ENCODE measurements at regions not wholly inside any gene's neighbourhood (a gene's known extent, or its start where the extent isn't known, plus 50 kb on each side); places are given as distances from the start of the nearest gene placed in this dataset.

- Histone ChIP-seq H3K9me3 (ENCODE audit: control insufficient read depth in 2 of 2, low read length in 2 of 2) (no peaks in the 10 kb centered on the region), H3K27ac (ENCODE audit: low read depth in 2 of 2, low read length in 2 of 2) (no peak overlapping the region), H3K4me3 (ENCODE audit: low read length in 2 of 2) (no peak overlapping the region), H3K27me3 (ENCODE audit: control insufficient read depth in 2 of 2, insufficient read depth in 2 of 2, low read length in 2 of 2) (no peaks in the 10 kb centered on the region), H3K9ac (ENCODE audit: low read depth in 1 of 2, low read length in 2 of 2) (no peak overlapping the region), H3K36me3 (ENCODE audit: control insufficient read depth in 2 of 2, insufficient read depth in 2 of 2, low read length in 2 of 2) (no peaks in the 10 kb centered on the region), H3K4me1 (ENCODE audit: control insufficient read depth in 2 of 2, insufficient read depth in 2 of 2, low read length in 2 of 2) (no peaks in the 10 kb centered on the region)
These were observed 500.8 kb downstream of the IRS2 start for GRCh38 chr13:109285586-109285985.

GRCh38 chr13:109281903-109282635, 504.3 kb downstream of the IRS2 start:
- Histone ChIP-seq H3K4me1 (ENCODE audit: control insufficient read depth in 2 of 2, insufficient read depth in 2 of 2, low read length in 2 of 2) (no peaks in the 10 kb centered on the region), H3K36me3 (ENCODE audit: control insufficient read depth in 2 of 2, insufficient read depth in 2 of 2, low read length in 2 of 2) (no peaks in the 10 kb centered on the region), H3K27ac (ENCODE audit: low read depth in 2 of 2, low read length in 2 of 2) (no peak overlapping the region), H3K27me3 (ENCODE audit: control insufficient read depth in 2 of 2, insufficient read depth in 2 of 2, low read length in 2 of 2) (no peaks in the 10 kb centered on the region), H3K4me3 (ENCODE audit: low read length in 2 of 2) (no peak overlapping the region), H3K9ac (ENCODE audit: low read depth in 1 of 2, low read length in 2 of 2) (no peak overlapping the region), H3K9me3 (ENCODE audit: control insufficient read depth in 2 of 2, low read length in 2 of 2) (no peaks in the 10 kb centered on the region)

- no peak overlapping the region for H3K4me3 ChIP-seq (ENCODE audit: low read length in 2 of 2)
- H3K9me3 ChIP-seq (ENCODE audit: control insufficient read depth in 2 of 2, low read length in 2 of 2): no peaks in the 10 kb centered on the region
These were observed 505.1 kb downstream of the IRS2 start for GRCh38 chr13:109281017-109281902.

GRCh38 chr13:109276261-109276660, 510.1 kb downstream of the IRS2 start:
- H3K9me3 ChIP-seq (ENCODE audit: control insufficient read depth in 2 of 2, low read length in 2 of 2): no peaks in the 10 kb centered on the region
- no peak overlapping the region for H3K9ac ChIP-seq (ENCODE audit: low read depth in 1 of 2, low read length in 2 of 2)
- no peak overlapping the region for H3K27ac ChIP-seq (ENCODE audit: low read depth in 2 of 2, low read length in 2 of 2)
- no peaks in the 10 kb centered on the region for H3K27me3 ChIP-seq (ENCODE audit: control insufficient read depth in 2 of 2, insufficient read depth in 2 of 2, low read length in 2 of 2)
- H3K36me3 ChIP-seq (ENCODE audit: control insufficient read depth in 2 of 2, insufficient read depth in 2 of 2, low read length in 2 of 2): no peaks in the 10 kb centered on the region
- H3K4me3 ChIP-seq (ENCODE audit: low read length in 2 of 2): no peak overlapping the region
- H3K4me1 ChIP-seq (ENCODE audit: control insufficient read depth in 2 of 2, insufficient read depth in 2 of 2, low read length in 2 of 2): no peaks in the 10 kb centered on the region

More at GRCh38 chr13:109281017-109281902, 505.1 kb downstream of the IRS2 start:
- no peaks in the 10 kb centered on the region for H3K4me1 ChIP-seq (ENCODE audit: control insufficient read depth in 2 of 2, insufficient read depth in 2 of 2, low read length in 2 of 2)
- H3K9ac ChIP-seq (ENCODE audit: low read depth in 1 of 2, low read length in 2 of 2): no peak overlapping the region
- H3K27ac ChIP-seq (ENCODE audit: low read depth in 2 of 2, low read length in 2 of 2): no peak overlapping the region
- H3K36me3 ChIP-seq (ENCODE audit: control insufficient read depth in 2 of 2, insufficient read depth in 2 of 2, low read length in 2 of 2): no peaks in the 10 kb centered on the region
- H3K27me3 ChIP-seq (ENCODE audit: control insufficient read depth in 2 of 2, insufficient read depth in 2 of 2, low read length in 2 of 2): no peaks in the 10 kb centered on the region

GRCh38 chr13:109275852-109276251, 510.5 kb downstream of the IRS2 start:
- Histone ChIP-seq H3K27me3 (ENCODE audit: control insufficient read depth in 2 of 2, insufficient read depth in 2 of 2, low read length in 2 of 2) (no peaks in the 10 kb centered on the region), H3K27ac (ENCODE audit: low read depth in 2 of 2, low read length in 2 of 2) (no peak overlapping the region), H3K4me1 (ENCODE audit: control insufficient read depth in 2 of 2, insufficient read depth in 2 of 2, low read length in 2 of 2) (no peaks in the 10 kb centered on the region), H3K36me3 (ENCODE audit: control insufficient read depth in 2 of 2, insufficient read depth in 2 of 2, low read length in 2 of 2) (no peaks in the 10 kb centered on the region), H3K4me3 (ENCODE audit: low read length in 2 of 2) (no peak overlapping the region), H3K9me3 (ENCODE audit: control insufficient read depth in 2 of 2, low read length in 2 of 2) (no peaks in the 10 kb centered on the region), H3K9ac (ENCODE audit: low read depth in 1 of 2, low read length in 2 of 2) (no peak overlapping the region)

GRCh38 chr13:109275139-109275745, 511.1 kb downstream of the IRS2 start:
- no peaks in the 10 kb centered on the region for H3K9me3 ChIP-seq (ENCODE audit: control insufficient read depth in 2 of 2, low read length in 2 of 2)
- no peak overlapping the region for H3K4me3 ChIP-seq (ENCODE audit: low read length in 2 of 2)
- H3K27me3 ChIP-seq (ENCODE audit: control insufficient read depth in 2 of 2, insufficient read depth in 2 of 2, low read length in 2 of 2): no peaks in the 10 kb centered on the region
- H3K27ac ChIP-seq (ENCODE audit: low read depth in 2 of 2, low read length in 2 of 2): no peak overlapping the region
- no peaks in the 10 kb centered on the region for H3K4me1 ChIP-seq (ENCODE audit: control insufficient read depth in 2 of 2, insufficient read depth in 2 of 2, low read length in 2 of 2)
- H3K9ac ChIP-seq (ENCODE audit: low read depth in 1 of 2, low read length in 2 of 2): no peak overlapping the region
- H3K36me3 ChIP-seq (ENCODE audit: control insufficient read depth in 2 of 2, insufficient read depth in 2 of 2, low read length in 2 of 2): no peaks in the 10 kb centered on the region

GRCh38 chr13:109274188-109274821, 512.1 kb downstream of the IRS2 start:
- no peaks in the 10 kb centered on the region for H3K4me1 ChIP-seq (ENCODE audit: control insufficient read depth in 2 of 2, insufficient read depth in 2 of 2, low read length in 2 of 2)
- H3K27ac ChIP-seq (ENCODE audit: low read depth in 2 of 2, low read length in 2 of 2): no peak overlapping the region
- H3K9ac ChIP-seq (ENCODE audit: low read depth in 1 of 2, low read length in 2 of 2): no peak overlapping the region
- H3K9me3 ChIP-seq (ENCODE audit: control insufficient read depth in 2 of 2, low read length in 2 of 2): no peaks in the 10 kb centered on the region
- no peaks in the 10 kb centered on the region for H3K27me3 ChIP-seq (ENCODE audit: control insufficient read depth in 2 of 2, insufficient read depth in 2 of 2, low read length in 2 of 2)
- H3K36me3 ChIP-seq (ENCODE audit: control insufficient read depth in 2 of 2, insufficient read depth in 2 of 2, low read length in 2 of 2): no peaks in the 10 kb centered on the region
- no peak overlapping the region for H3K4me3 ChIP-seq (ENCODE audit: low read length in 2 of 2)

GRCh38 chr13:109273326-109273751, 513.0 kb downstream of the IRS2 start:
- Histone ChIP-seq H3K27ac (ENCODE audit: low read depth in 2 of 2, low read length in 2 of 2) (no peak overlapping the region), H3K27me3 (ENCODE audit: control insufficient read depth in 2 of 2, insufficient read depth in 2 of 2, low read length in 2 of 2) (no peaks in the 10 kb centered on the region), H3K4me1 (ENCODE audit: control insufficient read depth in 2 of 2, insufficient read depth in 2 of 2, low read length in 2 of 2) (no peaks in the 10 kb centered on the region), H3K9ac (ENCODE audit: low read depth in 1 of 2, low read length in 2 of 2) (no peak overlapping the region), H3K9me3 (ENCODE audit: control insufficient read depth in 2 of 2, low read length in 2 of 2) (no peaks in the 10 kb centered on the region), H3K4me3 (ENCODE audit: low read length in 2 of 2) (no peak overlapping the region), H3K36me3 (ENCODE audit: control insufficient read depth in 2 of 2, insufficient read depth in 2 of 2, low read length in 2 of 2) (no peaks in the 10 kb centered on the region)

GRCh38 chr13:109272595-109273325, 513.6 kb downstream of the IRS2 start:
- no peaks in the 10 kb centered on the region for H3K36me3 ChIP-seq (ENCODE audit: control insufficient read depth in 2 of 2, insufficient read depth in 2 of 2, low read length in 2 of 2)
- no peaks in the 10 kb centered on the region for H3K4me1 ChIP-seq (ENCODE audit: control insufficient read depth in 2 of 2, insufficient read depth in 2 of 2, low read length in 2 of 2)
- no peak overlapping the region for H3K4me3 ChIP-seq (ENCODE audit: low read length in 2 of 2)
- H3K27me3 ChIP-seq (ENCODE audit: control insufficient read depth in 2 of 2, insufficient read depth in 2 of 2, low read length in 2 of 2): no peaks in the 10 kb centered on the region
- H3K9ac ChIP-seq (ENCODE audit: low read depth in 1 of 2, low read length in 2 of 2): no peak overlapping the region
- H3K9me3 ChIP-seq (ENCODE audit: control insufficient read depth in 2 of 2, low read length in 2 of 2): no peaks in the 10 kb centered on the region
- no peak overlapping the region for H3K27ac ChIP-seq (ENCODE audit: low read depth in 2 of 2, low read length in 2 of 2)
